DOHH2 (cell line): ENCODE measurements at regions not wholly inside any gene's neighbourhood (a gene's known extent, or its start where the extent isn't known, plus 50 kb on each side); places are given as distances from the start of the nearest gene placed in this dataset.

Experiments used
- H3F3A ChIP-seq: fragments of 200-600 bp; sonication (generic), shearing (Covaris generic); 2 replicates; pipeline ENCODE4 v1.6.0; 2016; ENCODE audit warnings: antibody characterized with exemption, mild to moderate bottlenecking; ENCODE audit not compliant: control insufficient read depth, insufficient read depth
- H3K27ac ChIP-seq: fragments of 200-600 bp; sonication (generic); 2 replicates; pipeline ENCODE4 v1.5.1; 2014; ENCODE audit warnings: low read depth, mild to moderate bottlenecking, low read length, moderate library complexity
- H3K27me3 ChIP-seq: fragments of 200-600 bp; sonication (generic); 2 replicates; pipeline ENCODE4 v1.6.1; 2014; ENCODE audit warnings: mild to moderate bottlenecking, low read length, mixed read lengths; ENCODE audit not compliant: control insufficient read depth
- H3K36me3 ChIP-seq: fragments of 200-600 bp; sonication (generic); 2 replicates; pipeline ENCODE4 v1.6.1; 2014; ENCODE audit warnings: mild to moderate bottlenecking, low read length, moderate library complexity, mixed read lengths; ENCODE audit not compliant: control insufficient read depth
- H3K4me1 ChIP-seq: fragments of 200-600 bp; sonication (generic); 2 replicates; pipeline ENCODE4 v1.6.1; 2014; ENCODE audit warnings: mild to moderate bottlenecking, low read length, mixed read lengths; ENCODE audit not compliant: control insufficient read depth
- H3K4me2 ChIP-seq: fragments of 200-600 bp; sonication (generic); 2 replicates; pipeline ENCODE4 v1.6.0; 2014; ENCODE audit warnings: mild to moderate bottlenecking, low read length, moderate library complexity
- H3K4me3 ChIP-seq: fragments of 200-600 bp; sonication (generic); 2 replicates; pipeline ENCODE4 v1.5.1; 2014; ENCODE audit warnings: mild to moderate bottlenecking, low read length, mixed read lengths
- H3K79me2 ChIP-seq: fragments of 200-600 bp; sonication (generic); 2 replicates; pipeline ENCODE4 v1.6.1; 2014; ENCODE audit warnings: mild to moderate bottlenecking, low read length, mixed read lengths; ENCODE audit not compliant: control insufficient read depth
- H3K9me2 ChIP-seq: fragments of 200-600 bp; sonication (generic); replicated peaks from 2 replicates; pipeline ENCODE4 v1.6.1; 2014; ENCODE audit warnings: mild to moderate bottlenecking, low read length, mixed read lengths; ENCODE audit not compliant: control insufficient read depth
- H3K9me3 ChIP-seq: fragments of 200-600 bp; sonication (generic); 2 replicates; pipeline ENCODE4 v1.6.1; 2014; ENCODE audit warnings: antibody characterized with exemption, low read length, mixed read lengths; ENCODE audit not compliant: control insufficient read depth, insufficient read depth
- H4K20me1 ChIP-seq: fragments of 200-600 bp; sonication (generic); 2 replicates; pipeline ENCODE4 v1.6.0; 2014; ENCODE audit warnings: low read depth, mild to moderate bottlenecking, antibody characterized with exemption, low read length, moderate library complexity; ENCODE audit not compliant: control insufficient read depth, insufficient read depth
- CTCF ChIP-seq: fragments of 200-600 bp; sonication (generic); IDR thresholded peaks from one replicate; pipeline ENCODE4 v1.5.1; 2014; ENCODE audit warnings: antibody characterized with exemption, mild to moderate bottlenecking, low read depth, low read length; ENCODE audit not compliant: poor library complexity, severe bottlenecking
- EZH2phosphoT487 ChIP-seq: fragments of 200-600 bp; sonication (generic); IDR thresholded peaks from 2 replicates; pipeline ENCODE4 v1.6.1; 2017; ENCODE audit warnings: borderline replicate concordance, mild to moderate bottlenecking, antibody characterized with exemption, low read length, moderate library complexity, mixed read lengths

- no peaks in the 10 kb centered on the region for H3K9me2 ChIP-seq
- no peaks in the 10 kb centered on the region for H3K27me3 ChIP-seq
- no peaks in the 10 kb centered on the region for H3K79me2 ChIP-seq
- TF ChIP-seq CTCF: no peak
- TF ChIP-seq EZH2phosphoT487: no peak
- no peaks in the 10 kb centered on the region for H4K20me1 ChIP-seq
- no peak overlapping the region for H3K4me3 ChIP-seq
- no peaks in the 10 kb centered on the region for H3F3A ChIP-seq
- no peak overlapping the region for H3K27ac ChIP-seq
- H3K9me3 ChIP-seq: peaks cover 4% of the 10 kb centered on the region; the same call in 1 of the 2 replicates
- H3K4me2 ChIP-seq: no peak overlapping the region
- no peaks in the 10 kb centered on the region for H3K4me1 ChIP-seq
- no peaks in the 10 kb centered on the region for H3K36me3 ChIP-seq
These were observed 114.6 kb downstream of the DDIT4L start for GRCh38 chr4:100075486-100076270.

DNA sequence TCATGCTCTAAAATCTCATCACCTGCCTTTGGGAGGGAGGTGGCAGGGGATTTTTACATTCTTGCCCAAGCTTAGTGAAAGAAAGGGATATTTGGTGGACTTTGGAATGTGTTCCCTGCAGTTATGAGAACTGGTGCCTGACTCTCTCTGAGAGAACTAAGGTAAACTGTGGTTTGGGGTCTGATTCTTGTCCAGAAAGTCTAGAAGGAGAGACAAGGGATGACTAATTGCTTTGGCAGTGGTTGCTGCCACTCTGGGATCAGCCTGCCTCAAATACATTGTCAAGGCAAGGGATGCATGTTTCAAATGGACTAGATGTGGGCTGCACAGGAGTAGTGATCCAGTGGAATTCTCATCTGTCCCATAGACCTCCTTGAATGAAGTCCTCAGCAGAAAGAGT, 115.2 kb downstream of the DDIT4L start:
- TF ChIP-seq CTCF (no peak), EZH2phosphoT487 (no peak)
- Histone ChIP-seq H3K36me3 (no peaks in the 10 kb centered on the region), H3F3A (no peaks in the 10 kb centered on the region), H3K79me2 (no peaks in the 10 kb centered on the region), H4K20me1 (no peaks in the 10 kb centered on the region), H3K4me2 (no peak overlapping the region), H3K9me3 (peaks cover 4% of the 10 kb centered on the region; the same call in 1 of the 2 replicates), H3K9me2 (no peaks in the 10 kb centered on the region), H3K27me3 (no peaks in the 10 kb centered on the region), H3K27ac (no peak overlapping the region), H3K4me1 (no peaks in the 10 kb centered on the region), H3K4me3 (no peak overlapping the region)

- no peak for TF ChIP-seq CTCF
- TF ChIP-seq EZH2phosphoT487: no peak
- no peaks in the 10 kb centered on the region for H3K9me2 ChIP-seq
- H3K4me1 ChIP-seq: no peaks in the 10 kb centered on the region
- no peaks in the 10 kb centered on the region for H3K27me3 ChIP-seq
- H3K9me3 ChIP-seq: peaks cover 1% of the 10 kb centered on the region; the same call in 1 of the 2 replicates
- H3F3A ChIP-seq: no peaks in the 10 kb centered on the region
- no peak overlapping the region for H3K4me3 ChIP-seq
- no peaks in the 10 kb centered on the region for H3K79me2 ChIP-seq
- H3K36me3 ChIP-seq: no peaks in the 10 kb centered on the region
- H3K27ac ChIP-seq: no peak overlapping the region
- H4K20me1 ChIP-seq: no peaks in the 10 kb centered on the region
- no peak overlapping the region for H3K4me2 ChIP-seq
These were observed 118.8 kb downstream of the DDIT4L start for GRCh38 chr4:100071506-100071905.
